ENCODE measurements at regions not wholly inside any gene's neighbourhood (a gene's known extent, or its start where the extent isn't known, plus 50 kb on each side); places are given as distances from the start of the nearest gene placed in this dataset.

GRCh38 chr5:68443091-68443490, 227.5 kb downstream of the PIK3R1 start:
- TF ChIP-seq SP1 (IDR thresholded peaks at IDR 0.05; ENCODE audit: low read depth) (no peak), MAX (IDR thresholded peaks at IDR 0.05) (no peak), SRF (IDR thresholded peaks at IDR 0.05; ENCODE audit: low read depth) (no peak), EZH2 (IDR thresholded peaks at IDR 0.05) (no peak), CEBPB (IDR thresholded peaks at IDR 0.05; ENCODE audit: low read depth) (no peak), EGR1 (IDR thresholded peaks at IDR 0.05; ENCODE audit: low read depth) (no peak), SIN3A (IDR thresholded peaks at IDR 0.05; ENCODE audit: low read depth) (no peak), CBX3 (IDR thresholded peaks at IDR 0.05; ENCODE audit: low read depth) (no peak), POLR2AphosphoS5 (IDR thresholded peaks at IDR 0.05; ENCODE audit: low read depth, low read length) (no peak), RAD21 (IDR thresholded peaks at IDR 0.05; ENCODE audit: low read depth) (no peak), EZH2phosphoT487 (IDR thresholded peaks at IDR 0.05; ENCODE audit: borderline replicate concordance) (no peak), ZFX (IDR thresholded peaks at IDR 0.05) (no peak), YY1 (IDR thresholded peaks at IDR 0.05; ENCODE audit: extremely low read depth, insufficient replicate concordance, low read depth, low read length) (no peak), ELF1 (IDR thresholded peaks at IDR 0.05; ENCODE audit: borderline replicate concordance, low read depth) (no peak), POLR2A (IDR thresholded peaks at IDR 0.05; ENCODE audit: borderline replicate concordance, extremely low read depth, insufficient read depth, insufficient read length) (no peak), ZBTB33 (IDR thresholded peaks at IDR 0.05; ENCODE audit: extremely low read depth, insufficient replicate concordance, low read length) (no peak)
- TF ChIP-seq, protein P1, sequence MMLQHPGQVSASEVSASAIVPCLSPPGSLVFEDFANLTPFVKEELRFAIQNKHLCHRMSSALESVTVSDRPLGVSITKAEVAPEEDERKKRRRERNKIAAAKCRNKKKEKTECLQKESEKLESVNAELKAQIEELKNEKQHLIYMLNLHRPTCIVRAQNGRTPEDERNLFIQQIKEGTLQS (IDR thresholded peaks at IDR 0.05) = no peak
- TF ChIP-seq, protein P2, sequence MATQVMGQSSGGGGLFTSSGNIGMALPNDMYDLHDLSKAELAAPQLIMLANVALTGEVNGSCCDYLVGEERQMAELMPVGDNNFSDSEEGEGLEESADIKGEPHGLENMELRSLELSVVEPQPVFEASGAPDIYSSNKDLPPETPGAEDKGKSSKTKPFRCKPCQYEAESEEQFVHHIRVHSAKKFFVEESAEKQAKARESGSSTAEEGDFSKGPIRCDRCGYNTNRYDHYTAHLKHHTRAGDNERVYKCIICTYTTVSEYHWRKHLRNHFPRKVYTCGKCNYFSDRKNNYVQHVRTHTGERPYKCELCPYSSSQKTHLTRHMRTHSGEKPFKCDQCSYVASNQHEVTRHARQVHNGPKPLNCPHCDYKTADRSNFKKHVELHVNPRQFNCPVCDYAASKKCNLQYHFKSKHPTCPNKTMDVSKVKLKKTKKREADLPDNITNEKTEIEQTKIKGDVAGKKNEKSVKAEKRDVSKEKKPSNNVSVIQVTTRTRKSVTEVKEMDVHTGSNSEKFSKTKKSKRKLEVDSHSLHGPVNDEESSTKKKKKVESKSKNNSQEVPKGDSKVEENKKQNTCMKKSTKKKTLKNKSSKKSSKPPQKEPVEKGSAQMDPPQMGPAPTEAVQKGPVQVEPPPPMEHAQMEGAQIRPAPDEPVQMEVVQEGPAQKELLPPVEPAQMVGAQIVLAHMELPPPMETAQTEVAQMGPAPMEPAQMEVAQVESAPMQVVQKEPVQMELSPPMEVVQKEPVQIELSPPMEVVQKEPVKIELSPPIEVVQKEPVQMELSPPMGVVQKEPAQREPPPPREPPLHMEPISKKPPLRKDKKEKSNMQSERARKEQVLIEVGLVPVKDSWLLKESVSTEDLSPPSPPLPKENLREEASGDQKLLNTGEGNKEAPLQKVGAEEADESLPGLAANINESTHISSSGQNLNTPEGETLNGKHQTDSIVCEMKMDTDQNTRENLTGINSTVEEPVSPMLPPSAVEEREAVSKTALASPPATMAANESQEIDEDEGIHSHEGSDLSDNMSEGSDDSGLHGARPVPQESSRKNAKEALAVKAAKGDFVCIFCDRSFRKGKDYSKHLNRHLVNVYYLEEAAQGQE (IDR thresholded peaks at IDR 0.05; ENCODE audit: low read depth) = no peak
- Histone ChIP-seq H2AFZ (ENCODE audit: low read depth, low read length, poor library complexity, severe bottlenecking) (no peak overlapping the region), H3K4me1 (ENCODE audit: control insufficient read depth in 1 of 2, insufficient read depth in 2 of 2, low read length in 2 of 2) (no peaks in the 10 kb centered on the region), H3K4me3 (replicated peaks in 1 of 2; ENCODE audit: low read depth in 1 of 2, low read length in 2 of 2) (no peak overlapping the region), H3K9me2 (ENCODE audit: insufficient read depth) (no peaks in the 10 kb centered on the region), H3K9me3 (ENCODE audit: control insufficient read depth in 1 of 2, insufficient read depth in 1 of 2, low read depth in 1 of 2, low read length in 2 of 2) (no peaks in the 10 kb centered on the region), H3K79me2 (ENCODE audit: insufficient read depth, low read length) (no peaks in the 10 kb centered on the region), H4K20me1 (ENCODE audit: insufficient read depth) (no peaks in the 10 kb centered on the region), H3K36me3 (ENCODE audit: control insufficient read depth in 1 of 2, insufficient read depth in 2 of 2, low read length in 2 of 2) (no peaks in the 10 kb centered on the region), H3K27me3 (ENCODE audit: insufficient read depth, low read length) (no peaks in the 10 kb centered on the region), H3K27ac (ENCODE audit: low read depth, low read length) (no peak overlapping the region), H3K4me2 (ENCODE audit: low read length) (no peak overlapping the region), H3K9ac (ENCODE audit: low read length) (no peak overlapping the region)
- BruUV-seq (replicated peaks) = no TSS peak
- ChIA-PET CTCF (no interaction called here), RAD21 (ENCODE audit: low non-redundant PET in 1 of 2, low total read pairs in 2 of 2, uncharacterized antibody in 2 of 2, unreplicated experiment in 2 of 2) (no interaction called here), POLR2A (no interaction called here)
- ATAC-seq = no peak
- DNase-seq (ENCODE audit: low read depth, low spot score) = no peak
- intact Hi-C loops (cut with micrococcal nuclease) = no loop called here

All from HCT116 (cell line).